Left lung (tissue), 4 donors: ENCODE measurements at regions not wholly inside any gene's neighbourhood (a gene's known extent, or its start where the extent isn't known, plus 50 kb on each side); places are given as distances from the start of the nearest gene placed in this dataset.

Experiments
- ATAC-seq: fragments of 200-7000 bp; cut with Tn5 transposase; one replicate; pipeline ENCODE4 v1.9.1; 2020; ENCODE audit warnings: moderate library complexity
- DNase-seq, 4 donors: peaks; one replicate each; pipeline ENCODE4 v3.0.0-alpha.2; 2013 to 2020
- H3K27ac ChIP-seq, 2 donors: fragments of 200-600 bp; sonication (generic) in 1 of 2; one replicate each; pipeline versions ENCODE4 v1.5.0 to v1.8.0; 2020 to 2021
- H3K27me3 ChIP-seq, 2 donors: fragments of 200-600 bp; sonication (generic) in 1 of 2; one replicate each; pipeline versions ENCODE4 v1.5.0 to v1.8.0; 2020 to 2021
- H3K36me3 ChIP-seq, 2 donors: fragments of 200-600 bp; sonication (generic) in 1 of 2; one replicate each; pipeline versions ENCODE4 v1.5.0 to v1.8.0; 2020 to 2021
- H3K4me1 ChIP-seq, 2 donors: fragments of 200-600 bp; one replicate each; pipeline ENCODE4 v1.8.0; 2021
- H3K4me3 ChIP-seq, 2 donors: fragments of 200-600 bp; sonication (generic) in 1 of 2; one replicate each; pipeline versions ENCODE4 v1.5.0 to v1.8.0; 2020 to 2021; ENCODE audit warnings: mild to moderate bottlenecking in 1 of 2
- H3K9me3 ChIP-seq, 2 donors: fragments of 200-600 bp; sonication (generic) in 1 of 2; one replicate each; pipeline versions ENCODE4 v1.5.0 to v1.8.0; 2020 to 2021
- intact Hi-C, 2 donors: fragments of 100-400 bp; cut with DNase I; formaldehyde crosslinking; loops; one replicate each; pipeline versions ENCODE4 v1.11.2 to v1.14.2; 2022
- TF ChIP-seq, protein P1 (sequence below), 2 donors: fragments of 200-600 bp; sonication (generic) in 1 of 2; IDR thresholded peaks; one replicate each; pipeline versions ENCODE4 v1.5.0 to v1.8.0; 2021; ENCODE audit warnings: antibody characterized with exemption in 2 of 2
- donor health status: DM: no; HTN: yes; CAD: no.
- donor health status: DM: no; HTN: no; CAD: no.

DNA sequence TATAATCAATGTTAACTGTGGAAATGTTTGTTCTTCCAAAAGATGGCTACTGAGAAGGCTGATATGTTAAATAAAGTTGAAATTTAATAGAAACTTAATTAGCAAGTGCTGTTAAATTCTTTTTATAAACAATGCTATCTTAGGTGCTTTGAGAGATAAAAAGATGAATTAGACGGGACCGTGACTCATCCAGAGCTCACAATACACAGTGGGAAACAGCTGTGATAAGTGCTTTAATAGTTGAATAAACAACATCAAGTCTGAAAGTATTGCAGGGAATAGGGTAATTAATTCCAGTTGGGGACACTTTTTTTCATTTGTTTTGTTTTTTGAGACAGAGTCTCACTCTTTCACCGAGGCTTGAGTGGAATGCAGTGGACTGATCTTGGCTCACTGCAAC is 85.5 kb upstream of the DTNA start:
- Histone ChIP-seq H3K27ac (no peak overlapping the region), H3K4me1 (no peaks in the 10 kb centered on the region), H3K36me3 (no peaks in the 10 kb centered on the region), H3K4me3 (no peak overlapping the region), H3K27me3 (no peaks in the 10 kb centered on the region), H3K9me3 (peaks cover 0 to 7% of the 10 kb centered on the region in 2 donors)
- TF ChIP-seq, protein P1, sequence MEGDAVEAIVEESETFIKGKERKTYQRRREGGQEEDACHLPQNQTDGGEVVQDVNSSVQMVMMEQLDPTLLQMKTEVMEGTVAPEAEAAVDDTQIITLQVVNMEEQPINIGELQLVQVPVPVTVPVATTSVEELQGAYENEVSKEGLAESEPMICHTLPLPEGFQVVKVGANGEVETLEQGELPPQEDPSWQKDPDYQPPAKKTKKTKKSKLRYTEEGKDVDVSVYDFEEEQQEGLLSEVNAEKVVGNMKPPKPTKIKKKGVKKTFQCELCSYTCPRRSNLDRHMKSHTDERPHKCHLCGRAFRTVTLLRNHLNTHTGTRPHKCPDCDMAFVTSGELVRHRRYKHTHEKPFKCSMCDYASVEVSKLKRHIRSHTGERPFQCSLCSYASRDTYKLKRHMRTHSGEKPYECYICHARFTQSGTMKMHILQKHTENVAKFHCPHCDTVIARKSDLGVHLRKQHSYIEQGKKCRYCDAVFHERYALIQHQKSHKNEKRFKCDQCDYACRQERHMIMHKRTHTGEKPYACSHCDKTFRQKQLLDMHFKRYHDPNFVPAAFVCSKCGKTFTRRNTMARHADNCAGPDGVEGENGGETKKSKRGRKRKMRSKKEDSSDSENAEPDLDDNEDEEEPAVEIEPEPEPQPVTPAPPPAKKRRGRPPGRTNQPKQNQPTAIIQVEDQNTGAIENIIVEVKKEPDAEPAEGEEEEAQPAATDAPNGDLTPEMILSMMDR (IDR thresholded peaks at IDR 0.05), result no peak
- no peak for DNase-seq
- no peak for ATAC-seq
- intact Hi-C loops, result no loop called here

DNA sequence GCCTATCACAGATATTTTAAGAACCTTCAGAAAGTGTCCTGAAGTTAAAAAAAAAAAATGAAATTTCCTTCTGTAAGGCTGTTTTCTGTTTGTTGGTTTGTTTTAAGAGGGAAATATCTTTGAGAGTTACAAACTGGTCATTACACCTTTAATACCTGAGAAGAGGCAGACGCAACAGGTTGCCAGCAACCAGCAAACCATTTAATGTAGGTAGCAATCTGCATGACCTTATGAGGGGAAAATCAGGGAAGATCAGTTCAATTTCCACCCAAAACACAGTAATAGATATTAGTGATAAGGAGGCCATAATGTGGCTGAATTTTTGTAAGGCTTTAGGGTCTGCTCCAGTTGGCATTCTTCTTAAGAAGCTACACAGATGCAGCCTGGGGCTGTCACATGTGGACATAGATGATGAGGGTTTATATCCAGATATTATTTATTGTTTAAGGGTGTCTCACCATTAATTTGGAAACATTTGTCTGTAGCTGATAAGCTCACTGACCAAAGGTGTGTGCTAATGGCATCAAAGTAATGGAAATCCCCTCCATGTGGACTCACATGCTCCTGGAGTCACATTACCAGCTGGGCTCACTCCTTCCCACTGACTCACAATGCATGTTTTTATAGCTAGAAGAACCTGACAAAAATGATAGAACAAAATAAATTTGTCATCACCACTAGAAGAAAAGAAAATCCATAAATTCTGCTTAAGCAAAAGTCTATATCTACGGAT is 83.5 kb upstream of the DTNA start:
- H3K9me3 ChIP-seq, result no peaks in the 10 kb centered on the region
- no peak for DNase-seq
- TF ChIP-seq, protein P1 (IDR thresholded peaks at IDR 0.05), result no peak
- no peaks in the 10 kb centered on the region for H3K36me3 ChIP-seq
- no peak for ATAC-seq
- H3K27me3 ChIP-seq, result no peaks in the 10 kb centered on the region
- H3K27ac ChIP-seq, result no peak overlapping the region
- intact Hi-C loops, result no loop called here
- no peak overlapping the region for H3K4me3 ChIP-seq
- no peaks in the 10 kb centered on the region for H3K4me1 ChIP-seq

DNA sequence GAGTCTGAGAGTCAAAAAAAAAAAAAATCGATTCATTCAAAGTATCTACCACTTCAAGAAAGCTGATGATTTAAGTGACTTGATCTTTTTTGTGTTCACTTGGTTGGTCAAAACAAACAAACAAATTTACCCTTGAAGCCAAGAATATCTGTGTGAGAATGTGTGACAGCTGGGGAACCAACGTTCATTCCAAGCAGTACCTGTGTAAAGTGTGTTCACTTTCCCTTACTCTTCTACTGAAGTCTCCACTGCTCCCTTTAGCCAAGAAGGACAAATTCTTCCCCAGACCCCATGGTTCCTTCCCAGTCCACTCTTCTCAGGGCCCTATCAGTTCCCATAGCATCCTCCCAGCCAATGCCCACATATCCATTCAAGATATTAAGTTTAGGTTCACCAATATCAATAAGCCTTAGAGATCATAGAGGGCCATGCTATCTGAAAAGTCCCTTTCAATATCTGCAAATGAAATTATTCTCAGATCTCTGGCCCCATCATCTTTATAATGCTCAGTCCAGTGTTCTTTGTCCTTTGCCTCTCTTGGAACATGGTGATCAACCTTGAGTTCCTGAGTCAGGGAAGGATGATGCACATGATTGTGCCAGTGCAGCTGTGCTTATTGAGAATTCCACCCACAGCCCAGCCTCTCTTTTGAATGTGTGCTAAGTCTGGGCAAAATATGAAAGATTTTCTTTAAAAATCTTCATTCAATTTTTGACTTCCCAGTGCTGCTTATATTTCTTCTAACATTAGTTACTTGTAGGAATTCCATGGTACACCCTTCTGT is 82.8 kb upstream of the DTNA start:
- TF ChIP-seq, protein P1 (IDR thresholded peaks at IDR 0.05), result no peak
- no peak overlapping the region for H3K27ac ChIP-seq
- intact Hi-C loops, result no loop called here

DNA sequence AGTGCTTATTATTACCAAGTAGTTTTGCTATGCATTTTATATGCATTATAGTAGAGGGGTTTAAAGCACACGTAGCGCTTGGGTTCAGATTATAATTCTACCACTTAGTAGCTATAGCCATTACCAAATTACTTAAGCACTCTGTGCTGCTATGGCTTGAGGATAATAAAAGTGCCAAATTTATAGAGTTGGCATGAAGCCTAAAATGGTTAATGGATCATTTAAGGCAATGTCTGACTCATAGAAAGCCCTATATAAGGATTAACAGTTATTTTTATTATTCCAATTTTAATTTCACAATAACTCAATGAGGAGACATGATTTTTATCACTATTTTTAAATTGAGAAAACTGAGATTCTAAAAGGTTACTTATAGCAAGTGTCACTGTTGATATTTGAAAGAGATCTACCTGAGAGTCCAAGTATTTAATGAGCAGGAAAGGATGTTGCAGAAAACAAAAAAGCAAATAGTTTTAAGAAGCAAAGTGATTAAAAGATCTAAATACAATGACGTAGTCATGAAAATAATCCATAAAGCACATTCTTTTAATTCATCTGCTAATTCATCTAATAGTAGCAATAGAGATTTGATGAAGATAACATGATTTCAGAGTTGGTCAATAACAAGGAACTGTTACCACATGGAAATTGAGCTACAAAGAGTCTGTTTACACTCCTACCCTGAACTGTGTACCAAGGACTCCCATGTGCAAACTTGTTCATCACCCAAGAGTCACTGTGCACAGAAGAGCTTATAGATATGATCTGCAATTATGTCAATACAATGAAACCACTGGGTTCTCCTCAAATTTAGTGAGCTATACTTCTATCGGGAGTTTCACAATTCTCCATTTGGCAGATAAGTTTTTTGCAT is 78.8 kb upstream of the DTNA start:
- H3K4me1 ChIP-seq, result no peaks in the 10 kb centered on the region
- H3K27ac ChIP-seq, result no peak overlapping the region
- H3K36me3 ChIP-seq, result no peaks in the 10 kb centered on the region
- no peaks in the 10 kb centered on the region for H3K9me3 ChIP-seq
- H3K4me3 ChIP-seq, result no peak overlapping the region
- no peaks in the 10 kb centered on the region for H3K27me3 ChIP-seq
- no peak for DNase-seq
- TF ChIP-seq, protein P1 (IDR thresholded peaks at IDR 0.05), result no peak
- ATAC-seq, result no peak
- intact Hi-C loops, result no loop called here

More for the DNA sequence above, 82.8 kb upstream of the DTNA start:
- no peak overlapping the region for H3K4me3 ChIP-seq
- H3K9me3 ChIP-seq, result no peaks in the 10 kb centered on the region
- ATAC-seq (no peak), DNase-seq (no peak)
- no peaks in the 10 kb centered on the region for H3K4me1 ChIP-seq
- no peaks in the 10 kb centered on the region for H3K36me3 ChIP-seq
- no peaks in the 10 kb centered on the region for H3K27me3 ChIP-seq
